ENCODE measurements at regions not wholly inside any gene's neighbourhood (a gene's known extent, or its start where the extent isn't known, plus 50 kb on each side); places are given as distances from the start of the nearest gene placed in this dataset.
"Not testable (repeated sequence)": the region's sequence is repeated elsewhere in the genome, so short reads cannot be mapped to it uniquely, and the experiment has no call there.

GRCh38 chr15:29518442-29518841, 248.8 kb upstream of the NSMCE3 start:
- Histone ChIP-seq H3K27ac (no peak overlapping the region), H3K9me3 (peaks cover 0 to 8% (median 7%) of the 10 kb centered on the region in 3 donors), H3K4me3 (no peak overlapping the region), H3K4me1 (no peaks in the 10 kb centered on the region), H3K36me3 (no peaks in the 10 kb centered on the region), H3K27me3 (no peaks in the 10 kb centered on the region)
- 59 to 60% methylated on average over 4 of the region's 4 CpGs for WGBS, 2 donors
- DNase-seq = no peak
- intact Hi-C loops (cut with DNase I) = no loop called here
- TF ChIP-seq POLR2A (IDR thresholded peaks at IDR 0.05) = no peak
- no peak for TF ChIP-seq CTCF (IDR thresholded peaks at IDR 0.05)

DNA sequence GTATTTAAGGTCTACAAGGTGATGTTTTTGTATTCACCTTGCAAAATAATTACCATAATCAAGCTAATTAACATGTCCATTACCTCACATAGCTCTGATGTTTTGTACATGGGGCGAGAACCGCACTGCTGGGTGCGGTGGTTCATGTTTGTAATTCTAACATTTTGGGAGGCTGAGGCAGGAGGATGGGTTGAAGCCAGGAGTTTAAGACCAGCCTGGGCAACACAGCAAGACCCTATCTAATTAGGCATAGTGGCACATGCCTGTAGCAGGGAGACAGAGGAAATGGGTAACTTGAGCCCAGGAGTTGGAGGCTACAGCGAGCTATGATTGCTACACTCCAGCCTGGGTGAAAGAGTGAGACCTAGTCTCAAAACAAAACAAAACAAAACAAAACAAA, 248.2 kb upstream of the NSMCE3 start:
- H3K27me3 ChIP-seq = no peaks in the 10 kb centered on the region
- intact Hi-C loops (cut with DNase I) = no loop called here
- DNase-seq = no peak
- peaks cover 0 to 8% (median 7%) of the 10 kb centered on the region in 3 donors for H3K9me3 ChIP-seq
- no peak overlapping the region for H3K27ac ChIP-seq
- H3K4me1 ChIP-seq = no peaks in the 10 kb centered on the region
- TF ChIP-seq POLR2A (IDR thresholded peaks at IDR 0.05) (no peak), CTCF (IDR thresholded peaks at IDR 0.05) (no peak)
- no peak overlapping the region for H3K4me3 ChIP-seq
- no peaks in the 10 kb centered on the region for H3K36me3 ChIP-seq
- 91 to 96% methylated on average over 3 to 4 of the region's 4 CpGs for WGBS, 2 donors

DNA sequence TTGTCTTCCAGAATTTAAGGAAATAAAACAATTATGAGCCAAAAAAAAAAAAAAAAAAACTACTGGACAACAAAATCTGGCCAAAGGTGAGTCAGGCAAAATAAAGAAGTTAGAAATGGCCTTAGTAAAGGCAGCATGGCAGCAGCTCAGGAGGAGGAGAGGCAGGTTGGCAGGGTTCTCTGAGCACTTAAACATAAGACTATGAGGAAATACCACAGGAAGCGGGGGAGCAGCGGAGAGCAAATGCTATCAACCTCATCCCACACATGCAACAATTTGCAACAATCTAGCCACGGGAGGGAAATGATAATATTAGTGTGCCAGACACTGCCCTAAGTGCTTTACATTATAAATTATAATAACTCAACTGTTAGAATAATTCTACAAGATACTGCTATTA, 247.3 kb upstream of the NSMCE3 start:
- Histone ChIP-seq H3K4me3 (no peak overlapping the region), H3K4me1 (no peaks in the 10 kb centered on the region), H3K9me3 (peaks cover 0 to 8% (median 7%) of the 10 kb centered on the region in 3 donors), H3K27ac (no peak overlapping the region), H3K27me3 (no peaks in the 10 kb centered on the region), H3K36me3 (no peaks in the 10 kb centered on the region)
- intact Hi-C loops (cut with DNase I) = no loop called here
- DNase-seq = no peak
- no peak for TF ChIP-seq POLR2A (IDR thresholded peaks at IDR 0.05)
- TF ChIP-seq CTCF (IDR thresholded peaks at IDR 0.05) = no peak
- WGBS, 2 donors = 70 to 72% methylated on average over 3 of the region's 3 CpGs

GRCh38 chr15:29514926-29515325, 245.3 kb upstream of the NSMCE3 start:
- no peak for TF ChIP-seq CTCF (IDR thresholded peaks at IDR 0.05)
- TF ChIP-seq POLR2A (IDR thresholded peaks at IDR 0.05) = no peak
- H3K27ac ChIP-seq = no peak overlapping the region
- no peak overlapping the region for H3K4me3 ChIP-seq
- no peak for DNase-seq
- no peaks in the 10 kb centered on the region for H3K4me1 ChIP-seq
- H3K9me3 ChIP-seq = peaks cover 0 to 8% (median 5%) of the 10 kb centered on the region in 3 donors
- H3K27me3 ChIP-seq = no peaks in the 10 kb centered on the region
- WGBS, 2 donors = 67 to 78% methylated on average over 4 of the region's 4 CpGs
- H3K36me3 ChIP-seq = no peaks in the 10 kb centered on the region
- intact Hi-C loops (cut with DNase I) = no loop called here

DNA sequence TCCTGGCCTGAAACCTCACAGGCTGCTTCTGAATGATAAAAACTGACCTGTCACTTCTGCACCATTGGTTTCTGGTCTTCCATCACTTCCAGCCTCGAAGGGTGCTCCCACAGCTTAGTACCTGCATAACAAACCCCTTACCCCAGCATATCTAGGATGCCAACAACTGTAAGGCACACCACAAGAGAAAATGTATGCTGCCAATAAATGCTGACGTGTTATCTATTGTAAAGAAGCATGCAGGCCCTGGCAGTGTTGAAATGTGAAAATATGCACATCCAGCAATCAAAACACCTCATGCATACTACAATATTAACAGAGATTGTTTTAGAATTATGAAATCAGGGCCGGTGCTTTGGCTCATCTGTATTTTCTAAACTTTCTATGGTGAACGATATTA, 242.0 kb upstream of the NSMCE3 start:
- DNase-seq = no peak
- intact Hi-C loops (cut with DNase I) = no loop called here
- Histone ChIP-seq H3K4me3 (no peak overlapping the region), H3K9me3 (no peaks in the 10 kb centered on the region), H3K36me3 (no peaks in the 10 kb centered on the region), H3K27ac (no peak overlapping the region), H3K27me3 (no peaks in the 10 kb centered on the region), H3K4me1 (no peaks in the 10 kb centered on the region)
- TF ChIP-seq CTCF (IDR thresholded peaks at IDR 0.05) = no peak
- TF ChIP-seq POLR2A (IDR thresholded peaks at IDR 0.05) = no peak
- WGBS, 2 donors = 51 to 56% methylated on average over 3 to 4 of the region's 4 CpGs

DNA sequence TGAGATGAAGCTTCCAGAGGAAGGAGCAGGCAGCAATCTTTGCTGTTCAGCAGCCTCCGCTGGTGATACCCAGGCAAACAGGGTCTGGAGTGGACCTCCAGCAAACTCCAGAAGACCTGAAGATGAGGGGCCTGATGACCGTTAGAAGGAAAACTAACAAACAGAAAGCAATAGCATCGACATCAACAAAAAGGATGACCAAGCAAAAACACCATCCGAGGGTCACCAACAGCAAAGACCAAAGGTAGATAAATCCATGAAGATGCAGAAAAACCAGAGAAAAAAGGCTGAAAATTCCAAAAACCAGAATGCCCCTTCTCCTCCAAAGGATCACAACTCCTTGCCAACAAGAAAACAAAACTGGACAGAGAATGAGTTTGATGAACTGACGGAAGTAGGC, 235.9 kb upstream of the NSMCE3 start:
- H3K4me1 ChIP-seq; H3K4me3 ChIP-seq; H3K27me3 ChIP-seq; intact Hi-C loops (cut with DNase I); DNase-seq; H3K27ac ChIP-seq; H3K9me3 ChIP-seq; H3K36me3 ChIP-seq: not testable (repeated sequence)
- 82 to 89% methylated on average over 3 to 5 of the region's 5 CpGs for WGBS, 2 donors
